NCI-H345 treated with DMSO at 0.1 percent for 48 hours (cell line): ENCODE measurements at regions not wholly inside any gene's neighbourhood (a gene's known extent, or its start where the extent isn't known, plus 50 kb on each side); places are given as distances from the start of the nearest gene placed in this dataset.

ENCODE experiments used
- DNase-seq: peaks from one replicate; lab custom pipeline; 2025; ENCODE audit not compliant: unreplicated experiment; lab: John Stamatoyannopoulos, UW

DNA sequence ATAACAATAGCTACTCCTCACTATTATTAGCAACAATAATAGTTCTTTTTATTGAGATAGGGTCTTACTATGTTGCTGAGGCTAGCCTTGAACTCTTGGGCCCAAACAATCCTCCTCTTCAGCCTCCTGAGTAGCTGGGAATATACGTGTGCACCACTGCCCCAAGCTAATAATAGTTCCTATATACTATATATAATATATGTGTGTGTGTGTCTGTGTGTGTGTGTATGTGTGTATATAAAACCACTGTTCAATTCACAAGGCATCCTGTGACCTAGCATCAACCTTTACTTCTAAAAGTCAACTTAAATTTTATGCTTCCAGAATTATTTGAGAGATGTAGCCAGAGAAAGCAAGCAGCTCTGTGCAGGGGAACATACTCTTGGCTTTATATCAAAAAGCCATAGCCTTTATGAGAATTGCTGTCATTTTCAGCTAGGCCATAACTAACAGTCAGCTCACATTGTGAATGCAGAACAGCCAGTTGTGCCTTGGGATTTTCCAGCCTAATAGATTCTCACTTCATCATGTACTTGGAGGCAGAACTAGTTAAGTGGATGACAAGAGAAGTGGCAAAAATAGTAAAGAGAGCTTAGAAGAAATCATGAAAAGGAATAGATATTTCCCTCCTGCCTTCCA, 665.5 kb downstream of the NYAP2 start:
- no peak for DNase-seq

DNA sequence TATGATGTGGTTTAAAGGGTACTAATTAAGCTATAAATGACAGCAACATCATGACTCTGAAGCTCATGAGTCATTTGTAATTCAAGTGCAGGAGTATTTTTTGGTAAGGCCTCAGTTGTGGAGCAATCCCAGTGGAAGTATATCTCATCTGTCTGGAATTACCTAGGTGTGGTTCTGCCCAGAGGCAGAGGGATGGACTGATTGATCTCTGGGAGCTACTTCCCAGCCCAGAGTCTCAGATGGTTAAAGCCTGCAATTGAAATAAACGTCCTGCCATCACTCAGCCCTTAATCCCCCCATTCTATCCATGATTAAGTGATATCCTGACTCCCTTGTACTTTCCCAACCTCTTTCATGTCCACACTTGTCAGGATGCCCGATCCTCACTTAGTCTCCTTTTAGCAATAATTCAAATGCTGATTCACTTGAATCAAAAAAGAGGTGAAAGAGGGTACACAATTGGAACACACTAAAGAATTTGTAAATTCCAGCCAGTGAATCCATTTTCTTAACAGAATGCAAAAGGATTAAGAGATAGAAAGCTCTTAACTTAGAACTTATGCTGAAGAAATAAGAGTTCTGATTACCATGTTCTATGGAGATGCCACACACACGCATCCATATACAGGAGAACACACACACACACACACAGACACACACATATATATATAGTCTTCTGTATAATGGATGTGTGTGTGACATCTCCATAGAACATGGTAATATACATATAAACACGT, 664.4 kb downstream of the NYAP2 start:
- no peak for DNase-seq

DNA sequence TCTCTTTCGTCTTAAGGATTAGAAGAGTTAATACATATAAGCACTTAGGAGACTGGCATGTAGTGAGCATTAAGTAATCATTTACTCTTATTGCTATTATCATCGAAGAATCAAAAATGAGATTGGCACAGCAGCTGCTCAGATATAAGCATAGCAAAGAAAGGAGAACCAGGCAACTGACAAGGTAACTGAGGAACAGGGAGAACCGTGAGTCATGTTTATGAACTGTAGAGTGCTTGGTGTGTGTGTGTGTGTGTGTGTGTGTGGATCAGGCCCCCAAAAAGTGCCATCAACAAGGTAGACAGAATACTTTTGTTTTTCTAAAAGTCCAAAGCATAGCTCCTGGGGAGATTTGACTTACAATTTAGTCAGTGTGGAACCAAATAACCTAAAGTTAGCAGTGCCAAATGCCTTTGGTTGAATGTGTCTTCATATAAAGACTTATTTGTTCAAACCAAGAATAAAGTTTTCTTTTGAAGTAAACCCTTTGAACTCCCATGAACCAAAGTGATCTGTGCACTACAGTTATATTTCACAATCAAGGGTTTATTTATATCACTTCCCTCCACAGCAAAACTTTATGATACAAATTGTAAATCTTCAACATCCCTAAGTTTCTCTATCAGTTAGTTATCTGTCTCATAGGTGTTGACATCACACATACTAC, 660.6 kb downstream of the NYAP2 start:
- no peak for DNase-seq

DNA sequence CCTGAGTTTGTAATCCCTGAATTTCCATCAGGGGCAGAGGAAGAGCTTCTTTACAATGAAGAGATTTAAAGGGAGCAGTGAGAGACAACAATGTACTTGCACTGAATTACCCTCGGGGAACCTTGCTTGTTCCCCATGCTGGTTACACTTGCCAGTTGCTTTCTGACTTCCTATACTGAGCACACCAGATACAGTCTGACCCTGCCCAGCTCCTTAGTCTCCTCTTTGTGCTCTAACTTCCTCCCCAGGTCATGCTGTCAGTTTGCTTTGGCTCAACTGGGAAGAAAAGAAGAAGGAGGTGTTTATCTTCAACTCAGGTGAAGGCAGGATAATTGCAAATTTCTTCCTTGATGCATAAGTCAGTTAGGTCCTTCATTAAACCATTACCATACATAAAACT, 658.4 kb downstream of the NYAP2 start:
- no peak for DNase-seq

DNA sequence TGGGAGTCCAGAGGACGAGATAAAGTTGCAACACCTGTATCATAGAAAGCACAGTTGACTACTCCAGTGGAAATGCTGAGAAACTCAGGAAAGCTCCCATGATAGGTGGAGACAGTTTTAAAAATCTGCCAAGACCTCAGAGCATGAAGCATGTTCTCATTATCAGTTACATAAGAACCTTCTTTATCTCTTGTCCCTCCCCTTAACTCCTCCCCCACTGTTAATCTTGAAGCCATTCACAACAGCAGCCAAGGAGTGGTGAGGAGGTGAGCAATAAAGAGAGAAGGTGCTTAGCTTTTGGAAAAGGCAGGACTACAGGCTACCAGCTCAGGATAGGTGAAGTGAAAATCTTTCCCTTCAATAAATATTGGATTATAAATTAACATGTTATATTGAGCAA, 657.9 kb downstream of the NYAP2 start:
- no peak for DNase-seq

DNA sequence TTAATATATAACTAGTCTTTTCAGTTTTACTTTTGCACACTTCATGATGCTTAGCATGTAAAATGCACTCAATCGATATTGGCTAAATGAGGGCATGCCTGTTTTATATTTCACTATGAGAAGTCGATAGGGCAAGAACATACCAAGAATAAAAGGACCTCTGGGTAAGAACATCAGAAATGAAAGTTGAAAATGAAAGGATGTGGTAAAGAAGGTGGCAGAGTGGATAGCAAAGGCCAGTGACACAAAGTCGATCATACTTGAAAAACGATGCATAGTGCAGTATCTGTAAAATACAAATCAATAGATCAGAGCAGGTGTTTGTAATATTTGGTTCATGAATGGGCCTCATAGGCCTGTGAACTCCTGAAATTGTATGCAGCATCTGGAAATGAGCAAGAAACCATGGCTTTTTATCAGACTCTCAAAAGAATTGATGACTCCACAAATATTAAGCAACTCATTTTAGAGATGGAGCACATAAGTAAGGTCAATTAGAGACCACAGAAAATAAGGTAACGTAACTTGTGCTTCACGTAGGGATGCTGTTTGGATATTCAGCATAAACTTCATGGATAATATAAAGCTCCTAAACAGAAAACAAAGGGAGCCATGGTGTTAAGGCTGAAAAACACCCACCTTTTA, 653.4 kb downstream of the NYAP2 start:
- no peak for DNase-seq

DNA sequence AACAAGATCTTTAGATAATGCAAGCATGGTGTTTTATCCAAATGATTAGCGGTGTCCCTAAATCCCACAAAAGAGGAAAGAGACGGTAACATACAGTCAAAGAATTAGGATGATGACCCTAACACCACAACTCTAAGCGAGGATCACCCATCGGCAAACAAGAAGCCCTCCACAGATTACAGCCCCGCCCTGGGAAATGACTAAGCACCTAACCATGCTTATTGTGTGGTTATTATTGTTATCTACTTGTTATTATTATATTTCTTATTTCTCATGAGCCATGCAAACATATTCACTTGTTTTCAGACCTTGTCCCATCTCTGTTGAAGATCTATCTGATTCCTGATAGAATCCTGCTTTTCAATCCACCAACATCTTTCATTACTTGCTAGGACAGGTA, 651.3 kb downstream of the NYAP2 start:
- no peak for DNase-seq

DNA sequence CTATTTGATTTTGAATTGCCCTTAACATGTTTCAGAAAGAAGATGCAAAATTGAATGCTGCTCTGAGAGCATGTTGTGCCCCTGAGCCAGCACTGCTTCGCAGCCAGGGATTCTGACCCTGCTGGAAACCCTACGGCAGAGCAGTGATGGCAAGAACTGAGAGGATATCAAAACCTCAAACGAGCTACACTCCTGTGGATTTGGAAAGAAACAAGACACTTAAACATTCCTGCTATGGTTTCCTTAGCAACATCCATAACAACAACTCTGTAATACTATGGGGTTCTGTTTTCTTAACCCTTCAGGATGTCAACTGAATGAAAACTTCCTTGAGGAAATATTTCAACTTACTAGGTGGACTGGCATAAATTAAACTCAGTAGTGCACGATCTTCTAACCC, 649.1 kb downstream of the NYAP2 start:
- DNase-seq = no peak

DNA sequence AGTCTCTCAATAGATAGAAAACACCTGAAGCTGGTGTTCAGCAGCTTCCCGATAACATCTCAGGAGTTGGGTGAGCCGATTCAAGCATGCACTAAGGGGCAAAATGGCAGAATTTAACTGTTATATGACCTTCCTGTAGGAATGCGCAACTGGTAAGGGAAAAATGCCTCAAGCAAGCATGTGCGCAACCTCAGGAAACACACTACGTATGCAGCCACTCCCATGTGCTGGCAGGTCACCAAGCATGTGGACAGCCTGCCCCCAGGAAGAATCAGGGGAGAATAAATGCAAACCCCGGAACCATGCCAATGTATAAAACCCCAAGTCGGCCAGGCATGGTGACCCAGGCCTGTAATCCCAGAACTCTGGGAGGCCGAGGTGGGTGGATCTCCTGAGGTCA, 645.6 kb downstream of the NYAP2 start:
- no peak for DNase-seq

DNA sequence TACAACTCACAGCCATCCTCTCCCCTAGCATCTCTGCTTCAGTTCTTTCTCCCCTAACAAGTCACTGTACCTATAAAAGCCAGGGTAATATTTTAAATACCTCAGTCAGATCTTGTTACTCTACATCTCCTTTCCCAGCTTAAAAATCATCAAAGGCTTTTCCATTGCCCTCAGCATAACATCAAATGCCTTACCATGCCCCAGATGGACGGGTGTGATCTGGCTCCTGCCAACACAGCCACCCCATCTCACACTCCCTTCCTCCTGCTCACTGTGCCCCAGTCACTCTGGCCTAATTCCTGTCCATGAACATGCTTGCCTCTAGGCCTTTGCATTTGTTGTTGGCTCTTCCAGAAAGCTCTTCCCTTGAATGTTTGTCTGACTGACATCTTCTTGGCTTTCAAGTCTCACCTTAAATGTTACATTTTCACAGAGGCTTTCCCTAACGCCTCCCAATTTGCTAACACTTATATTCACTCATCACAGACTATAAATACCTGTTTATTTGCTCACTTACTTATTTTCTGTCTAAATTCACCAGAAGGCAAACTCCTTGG, 640.9 kb downstream of the NYAP2 start:
- no peak for DNase-seq

DNA sequence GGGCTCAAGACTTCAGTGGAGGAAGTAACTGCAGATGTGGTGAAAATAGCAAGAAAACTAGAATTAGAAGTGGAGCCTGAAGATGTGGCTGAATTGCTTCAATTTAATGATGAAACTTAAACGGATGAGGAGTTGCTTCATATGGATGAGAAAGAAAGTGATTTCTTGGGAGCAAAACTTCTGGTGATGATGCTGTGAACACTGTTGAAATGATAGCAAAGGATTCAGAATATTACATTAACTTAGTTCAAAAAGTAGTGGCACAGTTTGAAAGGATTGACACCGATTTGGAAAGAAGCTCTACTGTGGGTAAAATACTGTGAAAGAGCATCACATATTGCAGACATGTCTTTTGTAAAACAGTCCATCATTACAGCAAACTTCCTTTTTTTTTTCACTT, 638.0 kb downstream of the NYAP2 start:
- no peak for DNase-seq

DNA sequence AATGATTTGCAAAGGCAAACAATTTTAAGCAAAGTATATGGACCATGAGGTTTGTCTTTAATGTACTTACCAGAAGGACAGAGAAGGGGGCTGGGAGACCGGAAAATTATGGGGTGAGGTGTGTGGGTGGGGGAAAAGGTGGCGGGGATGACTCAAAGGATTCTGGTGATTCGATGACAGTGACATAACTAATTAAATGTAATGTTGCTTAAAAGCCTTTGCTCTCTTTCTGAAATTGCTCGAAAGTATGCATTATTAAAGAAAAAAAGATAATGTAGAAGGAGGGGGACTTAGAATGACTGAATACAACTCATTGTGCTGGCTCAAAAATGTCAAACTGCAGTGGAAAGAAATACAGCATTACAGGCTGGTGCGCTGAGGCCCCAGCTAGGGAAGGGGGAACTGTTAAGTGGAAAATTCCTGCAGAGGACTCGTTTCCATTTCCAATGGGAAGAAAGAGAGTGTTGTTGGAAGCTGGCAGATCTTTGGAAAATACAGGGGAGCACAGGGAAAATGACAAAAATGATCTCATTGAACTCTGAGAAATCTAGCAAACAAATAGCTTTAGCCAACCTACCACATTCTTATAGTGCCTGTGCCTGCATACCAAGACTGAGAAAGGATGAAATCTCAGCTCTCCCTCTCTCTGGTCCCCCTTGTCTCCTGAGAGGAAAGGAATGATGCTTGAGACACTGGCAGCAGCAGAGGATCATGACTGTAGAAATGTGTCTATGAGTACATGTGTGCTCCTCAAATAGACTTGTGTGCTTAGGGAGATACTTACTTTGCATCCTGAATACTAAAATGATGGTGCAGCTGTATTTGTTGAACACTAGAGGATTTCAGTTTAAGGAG, 632.4 kb downstream of the NYAP2 start:
- DNase-seq = no peak

DNA sequence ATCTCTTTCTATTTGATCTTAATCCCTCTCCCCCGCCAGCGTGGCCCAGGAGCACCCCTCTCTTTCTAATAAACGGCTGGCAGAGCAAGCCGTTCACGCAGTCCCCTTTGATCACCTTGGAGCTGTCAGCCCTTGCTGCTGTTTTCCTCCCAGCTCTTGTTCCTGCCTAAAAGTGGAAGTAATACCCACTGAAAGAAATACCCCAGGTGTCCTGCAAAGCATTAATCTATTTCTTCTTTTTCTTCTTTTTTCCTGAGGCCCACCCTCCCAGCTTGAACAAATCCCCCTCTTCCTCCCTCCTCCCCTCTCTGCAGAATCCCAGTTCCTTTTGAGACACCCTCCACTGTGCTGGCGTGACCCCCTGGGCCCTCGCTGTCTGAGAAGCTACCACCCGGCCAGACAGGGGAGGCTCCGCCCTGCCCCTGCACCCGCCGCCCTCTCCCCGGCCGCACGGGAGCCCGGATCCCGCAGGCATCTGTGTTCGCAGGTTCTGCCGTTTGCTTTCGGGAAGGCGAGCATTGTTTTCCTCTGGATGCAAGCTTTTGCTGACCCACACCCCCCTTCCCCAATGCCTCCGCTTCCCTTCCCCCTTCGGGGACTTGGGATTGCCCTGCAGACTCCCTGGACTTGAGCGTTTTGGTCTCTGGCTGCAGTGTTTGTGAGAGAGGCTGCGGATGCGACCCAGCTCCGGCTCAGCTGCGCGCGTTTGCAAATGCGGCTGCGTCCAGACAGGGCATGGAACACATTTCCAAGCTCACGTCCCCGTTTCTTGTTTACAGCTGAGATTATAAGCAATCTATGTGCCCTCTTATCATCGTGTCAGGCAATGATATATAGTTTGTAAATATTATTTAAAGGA, 631.5 kb downstream of the NYAP2 start:
- DNase-seq = peak; percentile 59

DNA sequence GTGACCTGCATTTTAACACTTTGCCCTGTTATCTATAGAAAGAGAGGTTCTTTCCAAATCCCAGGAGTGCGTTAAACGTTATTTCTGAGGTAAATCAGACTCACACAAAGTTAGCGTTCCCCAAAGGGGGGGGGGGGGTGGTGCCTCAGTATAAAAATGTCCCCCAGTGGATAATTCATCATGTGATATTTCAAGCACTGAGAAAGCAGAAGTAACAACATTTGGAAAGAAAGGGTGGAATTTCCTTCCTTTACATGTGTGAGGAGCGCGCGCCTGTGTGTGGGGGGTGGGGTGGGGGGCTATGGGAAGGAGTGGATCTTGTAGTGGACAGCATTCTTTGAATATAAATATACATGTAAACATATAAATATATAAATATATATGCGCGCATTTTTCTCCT, 630.9 kb downstream of the NYAP2 start:
- no peak for DNase-seq

DNA sequence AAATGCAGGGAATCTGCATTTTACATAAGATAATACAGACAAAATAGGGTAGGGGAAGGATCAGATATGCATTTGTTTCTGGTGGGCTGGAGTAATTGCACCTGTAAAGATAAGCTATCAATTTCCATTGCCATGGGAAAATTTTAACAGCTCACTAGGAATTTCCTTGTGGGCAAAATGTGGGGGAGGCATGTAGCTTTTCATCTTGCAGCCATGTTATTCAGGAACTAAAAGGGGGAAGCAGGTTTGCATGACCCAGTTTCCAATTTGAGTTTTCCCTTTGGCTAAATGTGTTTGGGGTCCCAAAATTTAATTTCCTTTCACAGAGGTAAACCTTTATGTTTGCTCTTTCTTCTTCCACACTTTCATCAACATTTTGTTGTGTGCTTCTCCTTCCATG, 624.4 kb downstream of the NYAP2 start:
- no peak for DNase-seq

DNA sequence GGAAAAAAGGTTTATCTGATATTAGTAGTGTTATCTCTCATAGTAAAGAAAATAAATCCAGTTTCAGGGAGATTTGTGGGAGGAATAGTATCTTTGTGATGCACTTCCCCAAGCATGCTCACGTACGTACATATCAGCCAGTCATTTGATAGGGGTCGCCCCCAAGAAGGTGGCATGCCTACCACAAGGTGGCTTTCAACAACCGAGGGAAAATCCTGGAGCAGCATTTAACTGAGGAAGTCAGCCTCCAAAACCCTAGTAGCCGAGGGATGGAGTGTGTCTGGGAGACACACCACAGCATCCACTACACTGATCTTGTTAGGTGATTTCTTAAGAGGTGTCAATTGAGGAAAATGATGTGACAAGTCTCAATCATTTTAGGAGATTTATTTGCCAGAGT, 623.9 kb downstream of the NYAP2 start:
- DNase-seq = no peak

DNA sequence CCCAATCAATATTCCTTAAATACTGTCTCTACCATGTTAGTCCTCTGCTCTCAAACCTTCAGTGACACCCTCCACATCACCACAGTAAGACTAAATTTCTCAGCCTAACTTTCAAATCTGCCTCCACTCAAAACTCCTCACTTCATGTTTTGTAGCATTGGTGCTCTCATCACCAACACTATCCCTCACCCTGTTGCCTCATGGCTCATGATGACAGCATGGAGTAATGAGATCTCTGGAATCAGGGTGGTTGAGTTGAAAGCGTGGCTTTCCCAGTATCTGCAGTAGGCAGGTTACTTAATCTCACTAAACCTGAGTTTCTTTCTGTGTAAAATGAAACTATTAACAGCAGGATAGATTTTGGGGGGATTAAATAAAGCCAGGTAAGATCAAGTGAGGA, 621.4 kb downstream of the NYAP2 start:
- DNase-seq = no peak

DNA sequence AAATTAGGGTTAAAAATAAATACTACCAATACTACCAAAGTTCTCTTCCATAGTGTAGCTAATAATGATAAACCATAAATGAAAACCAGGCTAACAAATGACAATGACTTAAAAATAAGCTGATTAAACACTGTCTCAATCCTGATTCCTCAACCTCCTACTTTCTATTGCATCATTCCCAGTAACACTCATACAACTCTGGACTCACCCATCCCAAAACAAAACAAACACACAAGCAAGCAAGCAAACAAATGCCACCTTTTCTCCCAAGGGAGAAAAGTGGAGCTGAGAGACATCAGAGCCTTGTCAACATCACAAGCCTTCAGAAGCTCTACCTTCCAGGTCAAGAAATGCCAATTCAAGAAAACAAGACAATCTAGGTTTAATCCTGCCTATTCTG, 620.7 kb downstream of the NYAP2 start:
- DNase-seq = no peak

DNA sequence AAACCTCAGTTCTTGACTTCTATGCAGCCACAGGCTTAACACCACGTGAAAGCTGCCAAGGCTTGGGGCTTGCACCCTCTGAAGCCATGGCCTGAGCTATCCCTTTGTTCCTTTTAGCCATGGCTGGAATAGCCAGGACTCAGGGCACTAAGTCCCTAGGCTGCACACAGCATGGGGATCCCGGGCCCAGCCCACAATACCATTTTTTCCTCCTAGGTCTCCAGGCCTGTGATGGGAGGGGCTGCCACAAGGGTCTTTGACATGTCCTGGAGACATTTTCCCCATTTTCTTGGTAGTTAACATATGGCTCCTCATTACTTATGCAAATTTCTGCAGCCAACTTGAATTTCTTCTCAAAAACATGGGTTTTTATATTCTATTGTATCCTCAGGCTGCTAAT, 619.1 kb downstream of the NYAP2 start:
- DNase-seq = no peak

DNA sequence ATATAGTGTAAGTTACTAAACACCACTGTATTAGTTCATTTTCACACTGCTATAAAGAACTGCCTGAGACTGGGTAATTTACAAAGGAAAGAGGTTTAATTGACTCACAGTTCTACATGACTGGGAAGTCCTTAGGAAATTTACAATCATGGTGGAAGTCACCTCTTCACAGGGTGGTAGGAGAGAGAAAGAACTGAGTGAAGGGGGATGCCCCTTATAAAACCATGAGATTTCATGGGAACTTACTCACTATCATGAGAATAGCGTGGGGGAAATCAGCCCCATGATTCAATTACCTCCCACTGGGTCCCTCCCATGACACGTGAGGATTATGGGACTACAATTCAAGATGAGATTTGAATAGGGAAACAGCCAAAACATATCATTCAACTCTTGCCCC, 618.0 kb downstream of the NYAP2 start:
- no peak for DNase-seq
